ENCODE measurements at regions not wholly inside any gene's neighbourhood (a gene's known extent, or its start where the extent isn't known, plus 50 kb on each side); places are given as distances from the start of the nearest gene placed in this dataset.

- TF ChIP-seq CTCF (IDR thresholded peaks at IDR 0.05) (no peak), EP300 (IDR thresholded peaks at IDR 0.05) (no peak), POLR2A (IDR thresholded peaks at IDR 0.05) (no peak)
Observed at GRCh38 chr7:81066797-81067196, 147.9 kb upstream of the SEMA3C start.

All from ovary (tissue), 3 donors.